ENCODE measurements at regions not wholly inside any gene's neighbourhood (a gene's known extent, or its start where the extent isn't known, plus 50 kb on each side); places are given as distances from the start of the nearest gene placed in this dataset.

DNA sequence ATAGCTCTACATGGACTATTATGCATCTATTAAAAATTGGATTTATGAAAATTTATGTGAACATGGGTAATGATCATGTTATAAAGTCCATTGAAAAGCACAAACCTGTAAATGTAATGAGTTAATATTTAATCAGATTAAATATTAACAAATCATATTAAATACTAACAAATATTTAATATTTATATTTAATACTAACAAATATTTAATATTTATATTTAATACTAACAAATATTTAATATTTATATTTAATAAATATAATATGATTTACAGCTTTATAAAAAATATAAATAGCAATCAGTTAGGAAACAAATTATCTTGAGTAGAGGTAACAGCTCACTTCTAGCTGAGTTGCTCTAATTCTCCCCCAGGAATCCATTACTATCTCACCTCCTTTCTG lies 758.0 kb upstream of the USP15 start:
- Histone ChIP-seq H3K27me3 (ENCODE audit: control insufficient read depth in 3 of 3, insufficient read depth in 3 of 3, low read length in 3 of 3) (no peaks in the 10 kb centered on the region), H3K27ac (ENCODE audit: low read depth, low read length) (no peak overlapping the region), H3K9ac (ENCODE audit: low read depth in 1 of 3, low read length in 3 of 3) (no peak overlapping the region), H3K36me3 (ENCODE audit: control insufficient read depth in 3 of 3, insufficient read depth in 3 of 3, low read length in 3 of 3) (no peaks in the 10 kb centered on the region), H3K4me3 (ENCODE audit: low read length in 3 of 3) (no peak overlapping the region), H3K4me1 (ENCODE audit: control insufficient read depth in 3 of 3, insufficient read depth in 3 of 3, low read length in 3 of 3) (no peaks in the 10 kb centered on the region), H3K9me3 (ENCODE audit: control insufficient read depth in 3 of 3, low read length in 3 of 3) (no peaks in the 10 kb centered on the region)

DNA sequence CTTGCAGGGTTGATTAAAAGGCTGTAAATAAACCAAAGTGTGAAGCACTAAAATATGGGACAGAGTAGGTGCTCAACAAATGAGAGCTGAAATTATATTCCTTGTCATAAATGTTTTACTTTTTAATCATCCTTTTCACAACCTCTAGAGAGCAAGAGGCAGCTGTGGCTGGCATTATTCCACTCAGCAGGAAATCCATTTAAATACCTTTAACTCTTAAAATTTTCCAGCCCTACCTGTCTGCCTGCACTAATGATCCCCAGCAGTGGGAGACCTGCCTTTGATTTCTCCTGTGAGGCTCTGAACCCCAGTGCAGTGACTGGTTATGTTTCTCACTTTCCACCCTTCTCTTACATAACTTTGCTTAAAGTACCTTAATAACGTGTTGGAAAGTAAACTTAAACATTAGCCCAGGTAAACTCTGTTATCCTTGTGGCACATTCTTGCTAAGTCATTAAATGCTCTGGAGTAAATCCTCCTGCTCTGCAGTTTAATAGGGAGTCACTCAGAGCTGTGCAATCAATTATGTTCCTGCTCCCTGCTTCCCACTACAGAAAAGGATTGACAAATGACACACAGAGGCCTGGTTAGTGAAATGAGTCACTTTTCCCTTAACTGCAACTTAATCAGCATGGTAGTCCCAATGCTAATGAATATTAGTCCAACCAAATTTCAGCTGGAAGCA lies 755.7 kb upstream of the USP15 start:
- H3K27ac ChIP-seq (ENCODE audit: low read depth, low read length): no peak overlapping the region
- H3K4me3 ChIP-seq (ENCODE audit: low read length in 3 of 3): no peak overlapping the region
- no peaks in the 10 kb centered on the region for H3K9me3 ChIP-seq (ENCODE audit: control insufficient read depth in 3 of 3, low read length in 3 of 3)
- H3K36me3 ChIP-seq (ENCODE audit: control insufficient read depth in 3 of 3, insufficient read depth in 3 of 3, low read length in 3 of 3): no peaks in the 10 kb centered on the region
- H3K9ac ChIP-seq (ENCODE audit: low read depth in 1 of 3, low read length in 3 of 3): no peak overlapping the region
- H3K27me3 ChIP-seq (ENCODE audit: control insufficient read depth in 3 of 3, insufficient read depth in 3 of 3, low read length in 3 of 3): no peaks in the 10 kb centered on the region
- no peaks in the 10 kb centered on the region for H3K4me1 ChIP-seq (ENCODE audit: control insufficient read depth in 3 of 3, insufficient read depth in 3 of 3, low read length in 3 of 3)

DNA sequence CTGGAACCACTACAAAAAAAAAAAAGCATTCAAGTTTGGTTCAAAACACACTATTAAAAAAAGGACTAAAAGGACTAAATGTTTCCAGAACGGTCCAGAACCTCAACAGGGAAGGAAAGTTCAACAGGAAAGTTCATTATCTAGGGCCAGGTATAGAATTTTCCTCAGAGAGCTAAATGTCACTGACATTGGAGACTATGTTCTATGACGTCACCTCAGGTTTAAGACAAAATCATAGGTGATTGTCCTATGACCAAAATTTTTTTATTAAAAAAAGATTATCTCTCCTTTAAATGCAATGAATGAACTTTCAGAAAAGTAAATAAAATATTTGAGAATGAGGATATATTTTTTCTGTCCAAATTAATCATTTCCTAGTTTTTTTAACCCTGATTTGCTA lies 746.7 kb upstream of the USP15 start:
- Histone ChIP-seq H3K4me1 (ENCODE audit: control insufficient read depth in 3 of 3, insufficient read depth in 3 of 3, low read length in 3 of 3) (no peaks in the 10 kb centered on the region), H3K9me3 (ENCODE audit: control insufficient read depth in 3 of 3, low read length in 3 of 3) (no peaks in the 10 kb centered on the region), H3K27me3 (ENCODE audit: control insufficient read depth in 3 of 3, insufficient read depth in 3 of 3, low read length in 3 of 3) (no peaks in the 10 kb centered on the region), H3K4me3 (ENCODE audit: low read length in 3 of 3) (no peak overlapping the region), H3K36me3 (ENCODE audit: control insufficient read depth in 3 of 3, insufficient read depth in 3 of 3, low read length in 3 of 3) (no peaks in the 10 kb centered on the region), H3K27ac (ENCODE audit: low read depth, low read length) (no peak overlapping the region), H3K9ac (ENCODE audit: low read depth in 1 of 3, low read length in 3 of 3) (no peak overlapping the region)

DNA sequence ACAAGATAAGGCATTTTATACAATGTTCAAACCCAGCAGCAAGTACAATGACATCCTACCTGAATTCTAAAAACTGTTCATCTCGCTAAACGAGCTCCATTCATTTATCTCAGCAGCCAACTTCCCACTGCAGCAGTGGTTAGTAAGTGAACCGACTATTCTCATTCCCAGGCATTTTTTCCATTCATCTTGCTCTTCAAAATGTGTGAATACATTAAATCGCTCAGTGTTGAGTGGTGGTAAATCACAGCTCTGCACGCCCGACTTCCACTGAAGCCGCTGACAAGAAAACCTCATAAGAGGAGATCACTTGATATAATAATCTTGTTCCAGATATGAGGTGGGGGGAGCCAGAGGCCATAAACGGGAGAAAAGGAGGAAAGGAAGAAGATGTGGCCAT lies 746.2 kb upstream of the USP15 start:
- Histone ChIP-seq H3K4me3 (ENCODE audit: low read length in 3 of 3) (no peak overlapping the region), H3K4me1 (ENCODE audit: control insufficient read depth in 3 of 3, insufficient read depth in 3 of 3, low read length in 3 of 3) (no peaks in the 10 kb centered on the region), H3K27ac (ENCODE audit: low read depth, low read length) (no peak overlapping the region), H3K9ac (ENCODE audit: low read depth in 1 of 3, low read length in 3 of 3) (no peak overlapping the region), H3K27me3 (ENCODE audit: control insufficient read depth in 3 of 3, insufficient read depth in 3 of 3, low read length in 3 of 3) (no peaks in the 10 kb centered on the region), H3K9me3 (ENCODE audit: control insufficient read depth in 3 of 3, low read length in 3 of 3) (no peaks in the 10 kb centered on the region), H3K36me3 (ENCODE audit: control insufficient read depth in 3 of 3, insufficient read depth in 3 of 3, low read length in 3 of 3) (no peaks in the 10 kb centered on the region)

DNA sequence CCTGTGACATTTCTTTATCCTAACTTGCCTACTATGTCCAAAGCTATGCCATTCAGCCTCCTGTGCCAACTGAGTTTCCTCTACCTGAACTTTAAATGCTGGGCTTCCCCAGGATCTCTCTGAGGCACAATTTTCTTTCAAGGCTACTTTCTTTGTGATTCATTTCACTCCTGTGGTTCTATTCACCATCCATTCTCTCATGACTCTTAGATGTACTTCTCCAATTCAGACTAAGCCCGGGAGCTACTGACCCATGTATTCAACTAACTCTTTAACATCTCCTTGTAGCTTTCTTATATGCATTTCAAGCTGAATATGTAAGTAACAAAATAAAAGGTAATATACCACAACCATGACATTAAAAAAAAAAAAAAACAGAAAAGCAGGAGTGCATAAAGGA lies 738.9 kb upstream of the USP15 start:
- Histone ChIP-seq H3K27me3 (ENCODE audit: control insufficient read depth in 3 of 3, insufficient read depth in 3 of 3, low read length in 3 of 3) (no peaks in the 10 kb centered on the region), H3K9ac (ENCODE audit: low read depth in 1 of 3, low read length in 3 of 3) (no peak overlapping the region), H3K4me3 (ENCODE audit: low read length in 3 of 3) (no peak overlapping the region), H3K9me3 (ENCODE audit: control insufficient read depth in 3 of 3, low read length in 3 of 3) (no peaks in the 10 kb centered on the region), H3K27ac (ENCODE audit: low read depth, low read length) (no peak overlapping the region), H3K4me1 (ENCODE audit: control insufficient read depth in 3 of 3, insufficient read depth in 3 of 3, low read length in 3 of 3) (no peaks in the 10 kb centered on the region), H3K36me3 (ENCODE audit: control insufficient read depth in 3 of 3, insufficient read depth in 3 of 3, low read length in 3 of 3) (no peaks in the 10 kb centered on the region)

DNA sequence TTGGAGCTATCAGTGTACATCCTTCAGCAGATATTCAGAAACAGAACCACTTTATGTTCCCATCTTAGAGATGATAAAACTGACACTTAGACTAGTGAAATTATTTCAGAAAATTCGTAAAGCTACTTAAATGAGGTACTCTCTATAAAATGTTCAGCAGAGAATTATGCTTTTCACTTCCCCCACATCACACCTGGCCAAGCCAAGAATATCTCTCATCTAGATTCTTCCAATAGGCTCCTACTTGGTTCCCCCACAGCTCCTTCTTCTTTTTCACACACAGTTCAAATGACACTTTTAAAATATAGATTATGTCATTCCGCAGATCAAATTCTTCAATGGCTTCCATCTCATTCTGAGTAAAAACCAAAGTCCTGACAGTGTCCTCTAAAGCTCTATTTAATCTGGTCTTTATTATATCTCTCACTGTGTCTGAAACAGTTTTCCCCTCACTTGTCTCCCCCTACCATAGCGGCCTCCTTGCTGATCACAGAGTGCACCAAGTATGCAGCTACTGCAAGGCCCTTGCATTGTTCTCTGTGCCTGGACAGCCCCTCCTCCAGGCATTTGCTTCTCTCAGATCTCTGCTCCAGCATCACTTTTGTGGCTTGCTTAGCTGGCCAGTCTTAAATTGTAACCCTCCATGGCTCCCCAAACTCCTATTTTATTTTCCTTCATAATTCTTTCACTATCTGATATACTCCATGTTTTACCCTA lies 736.8 kb upstream of the USP15 start:
- Histone ChIP-seq H3K9ac (ENCODE audit: low read depth in 1 of 3, low read length in 3 of 3) (no peak overlapping the region), H3K4me3 (ENCODE audit: low read length in 3 of 3) (no peak overlapping the region), H3K27me3 (ENCODE audit: control insufficient read depth in 3 of 3, insufficient read depth in 3 of 3, low read length in 3 of 3) (no peaks in the 10 kb centered on the region), H3K4me1 (ENCODE audit: control insufficient read depth in 3 of 3, insufficient read depth in 3 of 3, low read length in 3 of 3) (no peaks in the 10 kb centered on the region), H3K27ac (ENCODE audit: low read depth, low read length) (no peak overlapping the region), H3K36me3 (ENCODE audit: control insufficient read depth in 3 of 3, insufficient read depth in 3 of 3, low read length in 3 of 3) (no peaks in the 10 kb centered on the region), H3K9me3 (ENCODE audit: control insufficient read depth in 3 of 3, low read length in 3 of 3) (no peaks in the 10 kb centered on the region)

DNA sequence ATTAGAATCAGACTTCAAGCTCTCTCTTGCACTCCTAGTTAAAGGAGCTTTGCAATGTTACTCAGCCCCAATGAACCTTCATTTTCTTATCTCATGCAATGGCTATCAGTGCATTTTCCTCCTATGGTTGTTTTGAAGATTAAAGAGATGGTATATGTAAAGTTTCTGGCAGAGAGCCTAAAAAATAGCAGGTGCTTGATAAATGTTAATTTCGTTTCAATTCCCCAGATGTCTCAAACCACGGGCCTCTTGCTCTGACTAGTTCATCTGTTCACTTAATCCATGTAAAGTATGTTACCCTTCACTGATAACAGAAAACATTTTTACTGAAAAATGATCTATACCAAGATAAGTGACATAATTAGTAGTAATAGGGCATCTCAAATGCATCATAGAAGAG lies 735.4 kb upstream of the USP15 start:
- no peak overlapping the region for H3K4me3 ChIP-seq (ENCODE audit: low read length in 3 of 3)
- no peaks in the 10 kb centered on the region for H3K4me1 ChIP-seq (ENCODE audit: control insufficient read depth in 3 of 3, insufficient read depth in 3 of 3, low read length in 3 of 3)
- no peaks in the 10 kb centered on the region for H3K27me3 ChIP-seq (ENCODE audit: control insufficient read depth in 3 of 3, insufficient read depth in 3 of 3, low read length in 3 of 3)
- H3K36me3 ChIP-seq (ENCODE audit: control insufficient read depth in 3 of 3, insufficient read depth in 3 of 3, low read length in 3 of 3): no peaks in the 10 kb centered on the region
- H3K27ac ChIP-seq (ENCODE audit: low read depth, low read length): no peak overlapping the region
- H3K9me3 ChIP-seq (ENCODE audit: control insufficient read depth in 3 of 3, low read length in 3 of 3): no peaks in the 10 kb centered on the region
- H3K9ac ChIP-seq (ENCODE audit: low read depth in 1 of 3, low read length in 3 of 3): no peak overlapping the region

DNA sequence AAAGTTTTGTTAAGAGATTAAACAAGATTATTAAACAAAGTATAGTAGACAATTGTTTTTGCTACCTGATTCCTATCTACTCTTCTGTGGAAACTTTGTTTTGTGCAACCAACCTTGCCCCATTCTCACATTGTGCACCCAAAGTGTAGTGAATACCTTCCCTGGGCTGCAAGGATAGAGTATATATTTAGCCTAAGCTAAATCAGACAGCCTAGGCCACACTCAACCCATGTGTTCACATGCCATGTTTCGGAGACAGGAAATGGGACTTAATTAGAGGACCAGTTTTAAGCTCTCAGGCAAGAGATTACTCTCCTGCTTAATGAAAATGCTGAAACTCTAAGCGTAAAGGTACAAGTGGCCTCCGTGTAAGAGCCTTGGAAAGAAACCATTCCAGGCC lies 734.9 kb upstream of the USP15 start:
- no peaks in the 10 kb centered on the region for H3K36me3 ChIP-seq (ENCODE audit: control insufficient read depth in 3 of 3, insufficient read depth in 3 of 3, low read length in 3 of 3)
- no peaks in the 10 kb centered on the region for H3K4me1 ChIP-seq (ENCODE audit: control insufficient read depth in 3 of 3, insufficient read depth in 3 of 3, low read length in 3 of 3)
- H3K27me3 ChIP-seq (ENCODE audit: control insufficient read depth in 3 of 3, insufficient read depth in 3 of 3, low read length in 3 of 3): no peaks in the 10 kb centered on the region
- no peak overlapping the region for H3K27ac ChIP-seq (ENCODE audit: low read depth, low read length)
- H3K9me3 ChIP-seq (ENCODE audit: control insufficient read depth in 3 of 3, low read length in 3 of 3): no peaks in the 10 kb centered on the region
- no peak overlapping the region for H3K4me3 ChIP-seq (ENCODE audit: low read length in 3 of 3)
- no peak overlapping the region for H3K9ac ChIP-seq (ENCODE audit: low read depth in 1 of 3, low read length in 3 of 3)

DNA sequence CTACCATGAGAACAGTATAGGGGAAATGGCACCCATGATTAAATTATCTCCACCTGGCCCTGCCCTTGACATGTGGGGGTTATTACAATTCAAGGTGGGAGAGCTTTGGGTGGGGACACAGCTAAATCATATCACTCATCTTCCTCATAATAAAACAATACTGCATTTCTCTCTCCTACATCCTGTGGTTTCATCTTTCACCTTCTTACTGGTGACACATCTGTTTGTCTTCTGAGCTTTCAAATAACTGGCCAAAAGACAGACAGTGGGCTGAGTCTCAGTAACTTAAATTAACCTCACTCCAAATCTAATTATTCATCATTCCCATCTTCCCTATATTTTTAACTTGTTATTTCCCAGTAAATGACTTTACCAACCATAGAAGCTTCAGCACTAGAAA lies 729.7 kb upstream of the USP15 start:
- Histone ChIP-seq H3K4me3 (ENCODE audit: low read length in 3 of 3) (no peak overlapping the region), H3K27ac (ENCODE audit: low read depth, low read length) (no peak overlapping the region), H3K9ac (ENCODE audit: low read depth in 1 of 3, low read length in 3 of 3) (no peak overlapping the region)

DNA sequence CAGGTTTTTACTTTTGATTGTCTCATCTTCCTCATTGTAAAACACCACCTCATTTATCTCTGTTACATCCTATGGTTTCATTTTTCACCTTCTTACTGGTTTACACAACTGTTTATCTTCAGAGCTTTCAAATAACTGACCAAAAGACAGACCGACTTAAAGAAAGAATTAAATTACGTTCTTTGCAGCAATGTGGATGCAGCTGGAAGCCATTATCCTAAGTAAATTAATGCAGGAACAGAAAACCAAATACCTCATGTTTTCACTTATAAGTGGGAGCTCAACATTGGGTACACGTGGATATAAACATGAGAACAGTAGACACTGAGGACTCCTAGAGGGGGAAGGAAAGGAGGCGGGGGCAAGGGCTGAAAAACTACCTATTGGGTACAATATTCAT lies 729.0 kb upstream of the USP15 start:
- Histone ChIP-seq H3K36me3 (ENCODE audit: control insufficient read depth in 3 of 3, insufficient read depth in 3 of 3, low read length in 3 of 3) (no peaks in the 10 kb centered on the region), H3K4me1 (ENCODE audit: control insufficient read depth in 3 of 3, insufficient read depth in 3 of 3, low read length in 3 of 3) (no peaks in the 10 kb centered on the region), H3K27me3 (ENCODE audit: control insufficient read depth in 3 of 3, insufficient read depth in 3 of 3, low read length in 3 of 3) (no peaks in the 10 kb centered on the region), H3K9ac (ENCODE audit: low read depth in 1 of 3, low read length in 3 of 3) (no peak overlapping the region), H3K9me3 (ENCODE audit: control insufficient read depth in 3 of 3, low read length in 3 of 3) (no peaks in the 10 kb centered on the region), H3K27ac (ENCODE audit: low read depth, low read length) (no peak overlapping the region), H3K4me3 (ENCODE audit: low read length in 3 of 3) (no peak overlapping the region)

More for the DNA sequence above, 729.7 kb upstream of the USP15 start:
- Histone ChIP-seq H3K9me3 (ENCODE audit: control insufficient read depth in 3 of 3, low read length in 3 of 3) (no peaks in the 10 kb centered on the region), H3K27me3 (ENCODE audit: control insufficient read depth in 3 of 3, insufficient read depth in 3 of 3, low read length in 3 of 3) (no peaks in the 10 kb centered on the region), H3K36me3 (ENCODE audit: control insufficient read depth in 3 of 3, insufficient read depth in 3 of 3, low read length in 3 of 3) (no peaks in the 10 kb centered on the region), H3K4me1 (ENCODE audit: control insufficient read depth in 3 of 3, insufficient read depth in 3 of 3, low read length in 3 of 3) (no peaks in the 10 kb centered on the region)

Measured in skeletal muscle tissue (tissue), 3 donors.